IgD-negative memory B cell (primary cell): ENCODE measurements at regions not wholly inside any gene's neighbourhood (a gene's known extent, or its start where the extent isn't known, plus 50 kb on each side); places are given as distances from the start of the nearest gene placed in this dataset.
"Not testable (repeated sequence)": the region's sequence is repeated elsewhere in the genome, so short reads cannot be mapped to it uniquely, and the experiment has no call there.

Experiments used
- H3K27ac Mint-ChIP-seq, 3 donors: one replicate each; pipeline ENCODE4 v1.8.0; 2020 to 2022; ENCODE audit warnings: mild to moderate bottlenecking in 3 of 3, mixed read lengths in 3 of 3, moderate library complexity in 1 of 3
- H3K27me3 Mint-ChIP-seq: one replicate; pipeline ENCODE4 v1.8.0; 2021; ENCODE audit warnings: mixed read lengths
- H3K36me3 Mint-ChIP-seq: one replicate; pipeline ENCODE4 v1.8.0; 2020; ENCODE audit warnings: mild to moderate bottlenecking, mixed read lengths
- H3K4me1 Mint-ChIP-seq, 3 donors: one replicate each; pipeline ENCODE4 v1.8.0; 2020 to 2022; ENCODE audit warnings: mixed read lengths in 3 of 3, mild to moderate bottlenecking in 1 of 3
- H3K4me3 Mint-ChIP-seq, 4 donors: one replicate each; pipeline ENCODE4 v1.8.0; 2020 to 2022; ENCODE audit warnings: mild to moderate bottlenecking in 4 of 4, mixed read lengths in 4 of 4, moderate library complexity in 3 of 4
- H3K9me3 Mint-ChIP-seq, 3 donors: one replicate each; pipeline ENCODE4 v1.8.0; 2020 to 2021; ENCODE audit warnings: mixed read lengths in 3 of 3, mild to moderate bottlenecking in 1 of 3

- H3K4me1 Mint-ChIP-seq, H3K27me3 Mint-ChIP-seq, H3K9me3 Mint-ChIP-seq, H3K27ac Mint-ChIP-seq, H3K36me3 Mint-ChIP-seq: not testable (repeated sequence)
- H3K4me3 Mint-ChIP-seq: peak overlapping the region in 1 of 4 donors; percentile 79
Measured at GRCh38 chr20:29443206-29443781, 1814.2 kb upstream of the DEFB115 start.

DNA sequence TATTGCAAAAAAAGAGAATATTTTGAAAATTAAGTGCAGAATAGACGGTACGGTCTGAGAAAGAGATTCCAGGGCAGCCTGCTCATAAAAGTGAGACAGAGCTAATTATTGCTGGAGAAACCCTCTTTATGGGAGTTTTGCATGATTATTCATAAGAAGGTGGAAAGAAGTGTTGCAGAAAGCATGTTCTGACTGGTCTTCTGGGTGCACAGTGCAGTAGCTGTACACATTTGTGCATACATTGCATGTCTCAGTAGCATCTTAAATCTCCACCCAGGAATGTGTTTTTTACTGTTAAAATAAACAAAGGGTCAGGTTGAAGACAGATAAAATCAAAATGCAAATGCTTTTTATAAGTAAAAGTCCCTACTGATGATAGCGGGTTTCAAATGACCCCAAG, 1813.6 kb upstream of the DEFB115 start:
- no peaks in the 10 kb centered on the region for H3K9me3 Mint-ChIP-seq
- no peaks in the 10 kb centered on the region for H3K36me3 Mint-ChIP-seq
- no peaks in the 10 kb centered on the region for H3K27me3 Mint-ChIP-seq
- H3K4me1 Mint-ChIP-seq: no peaks in the 10 kb centered on the region
- no peak overlapping the region for H3K4me3 Mint-ChIP-seq
- H3K27ac Mint-ChIP-seq: no peak overlapping the region

- Mint-ChIP-seq H3K4me3 (peak overlapping the region in 3 of 4 donors; percentile 23 to 94 (median 57)), H3K27ac (peak overlapping the region in 1 of 3 donors; percentile 13)
- not testable (repeated sequence) for H3K36me3 Mint-ChIP-seq
Measured at GRCh38 chr20:29445050-29445907, 1812.2 kb upstream of the DEFB115 start.

GRCh38 chr20:29447517-29448484, 1809.7 kb upstream of the DEFB115 start:
- not testable (repeated sequence) for H3K27me3 Mint-ChIP-seq, H3K4me3 Mint-ChIP-seq, H3K27ac Mint-ChIP-seq, H3K4me1 Mint-ChIP-seq, H3K9me3 Mint-ChIP-seq, H3K36me3 Mint-ChIP-seq

More at GRCh38 chr20:29445050-29445907, 1812.2 kb upstream of the DEFB115 start:
- not testable (repeated sequence) for H3K9me3 Mint-ChIP-seq, H3K27me3 Mint-ChIP-seq, H3K4me1 Mint-ChIP-seq

DNA sequence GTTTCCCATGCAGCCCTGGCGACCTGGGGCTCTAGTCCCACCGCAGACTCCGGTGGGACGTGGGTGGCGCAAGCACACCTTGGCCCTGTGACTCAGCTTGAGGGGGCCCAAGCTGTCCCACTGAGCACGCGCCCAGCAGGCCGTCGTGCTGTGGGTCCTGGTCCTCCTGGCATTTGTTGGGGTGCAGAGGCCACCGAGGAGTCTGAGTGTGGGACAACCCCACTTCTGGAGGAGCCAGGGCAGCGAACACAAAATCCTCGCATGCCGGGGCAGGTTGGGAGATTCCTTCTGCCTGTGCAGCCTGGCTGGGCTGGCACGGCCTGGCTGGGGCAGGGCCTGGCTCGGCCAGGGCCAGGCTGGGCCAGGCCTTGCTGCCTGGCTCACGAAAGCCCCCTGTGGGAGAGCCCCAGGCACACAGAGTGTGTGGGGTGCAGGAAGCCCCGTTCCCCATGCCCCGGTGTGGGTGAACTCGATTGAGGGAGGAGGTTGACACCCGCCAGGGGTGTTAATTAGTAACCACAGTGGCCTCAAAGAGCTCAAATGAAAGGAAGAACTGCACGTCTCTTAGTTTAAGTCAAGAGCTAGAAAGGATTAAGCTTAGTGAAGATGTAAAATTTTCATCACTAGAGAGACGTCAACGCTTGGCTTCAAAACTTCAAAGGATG, 1808.5 kb upstream of the DEFB115 start:
- Mint-ChIP-seq H3K27ac (no peak overlapping the region), H3K9me3 (peaks cover 0 to 1% (median 0%) of the 10 kb centered on the region in 3 donors), H3K36me3 (no peaks in the 10 kb centered on the region), H3K4me3 (no peak overlapping the region), H3K4me1 (no peaks in the 10 kb centered on the region), H3K27me3 (no peaks in the 10 kb centered on the region)

- Mint-ChIP-seq H3K9me3 (peaks cover 0 to 5% (median 1%) of the 10 kb centered on the region in 3 donors), H3K36me3 (no peaks in the 10 kb centered on the region), H3K27me3 (no peaks in the 10 kb centered on the region), H3K4me1 (no peaks in the 10 kb centered on the region), H3K4me3 (no peak overlapping the region), H3K27ac (no peak overlapping the region)
Measured at GRCh38 chr20:29452186-29452585, 1805.3 kb upstream of the DEFB115 start.

DNA sequence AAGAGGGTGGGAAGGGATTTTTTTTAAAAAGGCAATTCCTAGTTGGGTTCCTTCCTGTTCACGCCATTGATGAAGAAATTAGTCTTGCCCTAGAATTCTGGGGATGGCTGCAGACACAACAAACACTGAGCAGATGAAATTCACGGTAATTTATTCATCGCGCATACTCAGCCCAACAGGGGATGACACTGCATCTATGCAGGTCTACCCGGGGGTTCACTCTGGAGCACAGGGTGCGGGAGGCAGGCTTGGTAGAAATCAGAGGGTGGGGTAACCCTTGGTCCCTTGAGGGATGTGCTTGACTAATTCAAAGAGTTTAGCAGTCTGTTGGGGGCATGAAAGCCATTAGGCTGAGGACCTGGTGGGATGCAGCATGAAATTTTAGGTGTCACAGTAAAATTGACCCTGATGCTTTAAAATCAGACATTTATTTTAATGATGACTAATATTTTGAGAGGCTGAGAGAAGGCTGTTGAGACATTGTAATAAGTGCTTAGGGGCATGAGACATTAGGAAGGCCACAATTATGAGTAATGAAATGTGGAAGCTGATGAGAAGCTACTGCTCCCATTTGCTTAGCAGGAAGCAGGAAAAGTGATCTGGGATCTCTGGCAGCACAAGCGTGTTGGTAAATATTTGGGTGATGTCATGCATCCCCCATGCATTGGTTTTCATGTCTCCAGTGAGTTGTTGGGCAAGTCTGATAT, 1800.3 kb upstream of the DEFB115 start:
- H3K36me3 Mint-ChIP-seq, H3K4me3 Mint-ChIP-seq, H3K27ac Mint-ChIP-seq, H3K4me1 Mint-ChIP-seq, H3K27me3 Mint-ChIP-seq: not testable (repeated sequence)
- H3K9me3 Mint-ChIP-seq: peaks cover 0 to 12% (median 0%) of the 10 kb centered on the region in 3 donors

DNA sequence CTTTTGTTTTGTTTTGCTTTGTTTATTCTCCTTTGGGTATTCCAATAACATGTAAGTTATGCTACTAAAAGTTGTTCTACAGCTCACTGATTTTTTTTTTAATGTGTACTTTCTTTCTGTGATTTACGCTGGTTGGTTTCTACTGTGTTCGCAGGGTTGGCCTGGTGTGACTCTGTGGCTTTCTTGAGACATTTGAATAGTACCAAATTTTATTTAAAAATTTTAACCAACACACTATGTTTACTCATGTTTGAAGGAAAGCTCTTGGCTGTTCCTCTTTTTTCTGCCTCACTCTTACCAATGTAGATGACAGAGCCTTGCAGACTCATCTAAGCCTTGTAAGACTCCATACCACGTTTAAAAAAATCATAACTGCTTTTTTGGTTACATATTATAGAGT, 1784.9 kb upstream of the DEFB115 start:
- Mint-ChIP-seq H3K36me3 (no peaks in the 10 kb centered on the region), H3K4me3 (no peak overlapping the region), H3K27ac (no peak overlapping the region), H3K4me1 (no peaks in the 10 kb centered on the region), H3K9me3 (peaks cover 0 to 8% (median 4%) of the 10 kb centered on the region in 3 donors), H3K27me3 (no peaks in the 10 kb centered on the region)

GRCh38 chr20:29492840-29493239, 1764.6 kb upstream of the DEFB115 start:
- not testable (repeated sequence) for H3K4me3 Mint-ChIP-seq, H3K27ac Mint-ChIP-seq, H3K27me3 Mint-ChIP-seq, H3K9me3 Mint-ChIP-seq, H3K36me3 Mint-ChIP-seq, H3K4me1 Mint-ChIP-seq

DNA sequence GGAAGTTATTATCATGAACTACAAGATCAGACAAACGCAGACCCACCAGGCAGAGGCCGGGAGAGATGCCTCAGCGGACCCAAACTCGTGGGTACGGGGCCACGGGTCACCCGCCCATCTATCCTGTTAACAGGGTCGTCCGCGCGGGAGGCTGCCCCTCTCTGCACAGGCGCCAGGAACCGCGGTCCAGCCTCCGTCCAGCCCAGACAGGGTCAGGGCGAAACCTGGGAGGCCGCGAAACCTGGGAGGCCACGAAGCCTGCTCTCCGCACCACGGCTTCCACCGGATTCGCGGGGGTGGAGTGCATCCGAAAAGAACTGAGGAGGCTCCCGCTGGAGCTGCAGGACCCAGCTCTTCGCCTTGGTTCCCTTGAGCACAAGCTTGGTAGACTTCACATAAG, 1760.7 kb upstream of the DEFB115 start:
- not testable (repeated sequence) for H3K4me1 Mint-ChIP-seq, H3K36me3 Mint-ChIP-seq, H3K27me3 Mint-ChIP-seq, H3K9me3 Mint-ChIP-seq, H3K27ac Mint-ChIP-seq, H3K4me3 Mint-ChIP-seq

GRCh38 chr20:29497261-29497671, 1760.2 kb upstream of the DEFB115 start:
- Mint-ChIP-seq H3K4me1 (no peaks in the 10 kb centered on the region), H3K27me3 (no peaks in the 10 kb centered on the region), H3K27ac (no peak overlapping the region), H3K9me3 (peaks cover 0 to 5% (median 3%) of the 10 kb centered on the region in 3 donors), H3K4me3 (no peak overlapping the region), H3K36me3 (no peaks in the 10 kb centered on the region)

- H3K27ac Mint-ChIP-seq, H3K27me3 Mint-ChIP-seq, H3K36me3 Mint-ChIP-seq, H3K9me3 Mint-ChIP-seq, H3K4me3 Mint-ChIP-seq, H3K4me1 Mint-ChIP-seq: not testable (repeated sequence)
Measured at GRCh38 chr20:29497684-29498083, 1759.8 kb upstream of the DEFB115 start.

GRCh38 chr20:29500738-29501137, 1756.7 kb upstream of the DEFB115 start:
- H3K4me3 Mint-ChIP-seq, H3K27ac Mint-ChIP-seq, H3K36me3 Mint-ChIP-seq, H3K27me3 Mint-ChIP-seq, H3K4me1 Mint-ChIP-seq, H3K9me3 Mint-ChIP-seq: not testable (repeated sequence)

DNA sequence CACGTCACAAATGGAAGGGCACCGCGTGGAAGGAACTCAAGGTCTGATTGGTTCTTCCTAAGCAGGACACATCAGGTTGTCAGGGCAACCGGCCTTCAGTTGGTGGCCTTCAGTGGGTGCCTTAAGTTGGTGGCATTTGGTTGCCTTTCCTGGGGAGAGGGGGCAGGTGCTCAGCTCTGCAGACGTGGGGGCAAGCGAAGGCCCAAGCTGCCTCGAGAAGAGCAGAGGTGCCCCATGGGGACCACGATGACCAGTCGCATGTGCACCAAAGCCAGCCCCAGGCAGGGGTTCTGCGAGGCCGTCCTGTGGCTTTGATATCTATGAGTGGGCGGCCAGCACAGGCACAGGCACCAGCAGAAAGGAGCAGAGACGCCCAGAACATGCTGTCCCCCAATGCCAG, 1742.8 kb upstream of the DEFB115 start:
- not testable (repeated sequence) for H3K4me3 Mint-ChIP-seq, H3K9me3 Mint-ChIP-seq, H3K27ac Mint-ChIP-seq, H3K27me3 Mint-ChIP-seq, H3K4me1 Mint-ChIP-seq, H3K36me3 Mint-ChIP-seq
